H1 (cell line): ENCODE measurements at regions not wholly inside any gene's neighbourhood (a gene's known extent, or its start where the extent isn't known, plus 50 kb on each side); places are given as distances from the start of the nearest gene placed in this dataset.
A peak's percentile ranks its signal among the peaks of the same experiment; 100 is the strongest.

Source experiments
- CTCF ChIA-PET: fragments of 300-600 bp; sonication (Branson Sonifier 250); formaldehyde crosslinking; loops from one replicate; lab custom pipeline; 2021; ENCODE audit not compliant: partially characterized antibody; lab: Charles Lee
- POLR2A ChIA-PET: fragments of 300-600 bp; sonication (Branson Sonifier 250); formaldehyde crosslinking; loops from one replicate; lab custom pipeline; 2021; ENCODE audit warnings: inconsistent platforms; ENCODE audit not compliant: partially characterized antibody; lab: Charles Lee
- DNase-seq, 2 experiments: peaks; one replicate each; pipeline versions ENCODE4 v3.0.0 to v3.0.0-alpha.2; 2010 to 2022; ENCODE audit warnings: low spot score in 2 of 2, low read depth in 1 of 2, mixed read lengths in 1 of 2
- FAIRE-seq: peaks from 2 replicates; lab custom pipeline; 2011; peaks lifted over from hg19 to GRCh38; lab: Jason Lieb, UNC
- H2AFZ ChIP-seq: 2 replicates; pipeline ENCODE4 v1.8.1; 2012; ENCODE audit warnings: low read length, inconsistent platforms
- H2AK5ac ChIP-seq: 2 replicates; pipeline ENCODE4 v1.6.1; 2013; ENCODE audit warnings: low read depth, low read length
- H2BK120ac ChIP-seq: replicated peaks from 2 replicates; pipeline ENCODE3; 2013; ENCODE audit warnings: low read depth, low read length, inconsistent platforms
- H2BK12ac ChIP-seq: 2 replicates; pipeline ENCODE4 v1.6.1; 2013; ENCODE audit warnings: low read depth, low read length
- H2BK15ac ChIP-seq: 2 replicates; pipeline ENCODE4 v1.6.1; 2013; ENCODE audit warnings: low read length
- H2BK20ac ChIP-seq: 2 replicates; pipeline ENCODE4 v1.6.1; 2013; ENCODE audit warnings: low read length
- H2BK5ac ChIP-seq: 2 replicates; pipeline ENCODE4 v1.6.1; 2013; ENCODE audit warnings: low read depth, low read length
- H3K14ac ChIP-seq: 2 replicates; pipeline ENCODE4 v1.6.1; 2013; ENCODE audit warnings: inconsistent platforms; ENCODE audit not compliant: insufficient read length
- H3K18ac ChIP-seq: 2 replicates; pipeline ENCODE4 v1.6.1; 2013; ENCODE audit warnings: low read length; ENCODE audit errors: extremely low read depth
- H3K23ac ChIP-seq: 2 replicates; pipeline ENCODE4 v1.6.1; 2013; ENCODE audit warnings: inconsistent platforms; ENCODE audit not compliant: insufficient read length
- H3K23me2 ChIP-seq: 2 replicates; pipeline ENCODE4 v1.6.1; 2013; ENCODE audit warnings: low read depth, low read length
- H3K27ac ChIP-seq: 2 replicates; pipeline ENCODE4 v1.6.1; 2011; ENCODE audit warnings: low read depth, low read length, inconsistent platforms
- H3K27me3 ChIP-seq, 4 experiments: replicated peaks in 1 of 4; 1 replicate in 1 of 4; 2 replicates in 3 of 4; pipeline versions ENCODE4 v1.6.1 to v1.8.1; 2011 to 2013; ENCODE audit warnings: low read length in 3 of 4, mild to moderate bottlenecking in 3 of 4, inconsistent platforms in 2 of 4, mixed read lengths in 2 of 4, moderate library complexity in 1 of 4; ENCODE audit not compliant: control insufficient read depth in 3 of 4, insufficient read depth in 3 of 4; ENCODE audit errors: extremely low read depth in 1 of 4
- H3K36me3 ChIP-seq, 4 experiments: 2 replicates each; pipeline versions ENCODE4 v1.6.1 to v1.8.1; 2011 to 2013; ENCODE audit warnings: mild to moderate bottlenecking in 4 of 4, low read length in 3 of 4, moderate library complexity in 2 of 4, control low read depth in 1 of 4, inconsistent platforms in 1 of 4; ENCODE audit not compliant: insufficient read depth in 4 of 4, control insufficient read depth in 2 of 4
- H3K4ac ChIP-seq: replicated peaks from 2 replicates; pipeline ENCODE3; 2013; ENCODE audit warnings: low read length, low read depth, mixed read lengths, inconsistent platforms; ENCODE audit not compliant: insufficient read length
- H3K4me1 ChIP-seq, 4 experiments: replicated peaks in 1 of 4; 1 replicate in 1 of 4; 2 replicates in 3 of 4; pipeline versions ENCODE4 v1.6.1 to v1.8.1; 2011 to 2013; ENCODE audit warnings: low read length in 3 of 4, inconsistent platforms in 2 of 4, mixed read lengths in 1 of 4; ENCODE audit not compliant: insufficient read depth in 4 of 4, control insufficient read depth in 3 of 4
- H3K4me2 ChIP-seq, 2 experiments: 2 replicates each; pipeline versions ENCODE4 v1.6.1 to v1.8.1; 2011 to 2013; ENCODE audit warnings: low read depth in 2 of 2, low read length in 2 of 2, control low read depth in 1 of 2, inconsistent platforms in 1 of 2, mild to moderate bottlenecking in 1 of 2; ENCODE audit not compliant: insufficient read depth in 1 of 2
- H3K4me3 ChIP-seq, 4 experiments: fragments of 200-600, 300-600 bp in 1 of 4; sonication (generic), shearing (Covaris generic), sonication (Bioruptor Twin) in 1 of 4; 2 replicates each; pipeline versions ENCODE4 v1.5.1 to v1.8.1; 2011 to 2016; ENCODE audit warnings: low read length in 4 of 4, low read depth in 3 of 4, control low read depth in 2 of 4, inconsistent platforms in 2 of 4, mild to moderate bottlenecking in 2 of 4, mixed read lengths in 1 of 4, moderate library complexity in 1 of 4; ENCODE audit not compliant: insufficient read depth in 2 of 4; ENCODE audit errors: extremely low read depth in 1 of 4
- H3K56ac ChIP-seq: replicated peaks from 2 replicates; pipeline ENCODE3; 2013; ENCODE audit warnings: low read depth, mild to moderate bottlenecking, mixed read lengths, low read length, inconsistent platforms; ENCODE audit not compliant: insufficient read length
- H3K79me1 ChIP-seq: 2 replicates; pipeline ENCODE4 v1.6.1; 2013; ENCODE audit warnings: low read depth, low read length, control low read depth
- H3K79me2 ChIP-seq, 2 experiments: 2 replicates each; pipeline versions ENCODE4 v1.6.1 to v1.8.1; 2012 to 2013; ENCODE audit warnings: low read length in 2 of 2, mild to moderate bottlenecking in 2 of 2, inconsistent platforms in 1 of 2; ENCODE audit not compliant: insufficient read depth in 2 of 2, control insufficient read depth in 1 of 2
- H3K9ac ChIP-seq, 4 experiments: replicated peaks in 1 of 4; 1 replicate in 1 of 4; 2 replicates in 3 of 4; pipeline versions ENCODE4 v1.6.1 to v1.8.1; 2011 to 2013; ENCODE audit warnings: low read depth in 3 of 4, low read length in 3 of 4, control low read depth in 2 of 4, mild to moderate bottlenecking in 2 of 4, moderate library complexity in 2 of 4, inconsistent platforms in 1 of 4; ENCODE audit errors: extremely low read depth in 1 of 4
- H3K9me3 ChIP-seq, 2 experiments: 2 replicates each; pipeline versions ENCODE4 v1.6.1 to v1.8.1; 2012 to 2013; ENCODE audit warnings: mild to moderate bottlenecking in 2 of 2, moderate library complexity in 2 of 2, control low read depth in 1 of 2, inconsistent platforms in 1 of 2, low read depth in 1 of 2, low read length in 1 of 2, mixed read lengths in 1 of 2; ENCODE audit not compliant: insufficient read depth in 2 of 2
- H4K20me1 ChIP-seq, 2 experiments: replicated peaks in 1 of 2; 2 replicates each; pipeline versions ENCODE3 to v1.8.1; 2011 to 2013; ENCODE audit warnings: inconsistent platforms in 2 of 2, low read length in 2 of 2, mild to moderate bottlenecking in 1 of 2; ENCODE audit not compliant: insufficient read depth in 2 of 2, control insufficient read depth in 1 of 2
- H4K5ac ChIP-seq: 2 replicates; pipeline ENCODE4 v1.6.1; 2013; ENCODE audit warnings: low read length, low read depth, mixed read lengths, inconsistent platforms; ENCODE audit not compliant: insufficient read length
- H4K8ac ChIP-seq: 2 replicates; pipeline ENCODE4 v1.8.0; 2013; ENCODE audit warnings: mild to moderate bottlenecking, moderate library complexity, low read length, inconsistent platforms; ENCODE audit not compliant: insufficient read depth; ENCODE audit errors: extremely low read depth
- H4K91ac ChIP-seq: replicated peaks from 2 replicates; pipeline ENCODE3; 2013; ENCODE audit warnings: low read length, mixed read lengths, inconsistent platforms; ENCODE audit not compliant: insufficient read length
- CBX8 ChIP-seq: fragments of 300-800, 300-1000 bp; sonication (generic); IDR thresholded peaks from 2 replicates; pipeline ENCODE4 v1.7.1; 2016; ENCODE audit warnings: low read depth, low read length, borderline replicate concordance
- CHD2 ChIP-seq: IDR thresholded peaks from 2 replicates; pipeline ENCODE4 v1.6.1; 2012; ENCODE audit warnings: low read length, improper control_type of control experiment
- FOSL1 ChIP-seq: IDR thresholded peaks from 2 replicates; pipeline ENCODE4 v1.6.1; 2011; ENCODE audit warnings: mild to moderate bottlenecking, low read depth, low read length, moderate library complexity; ENCODE audit not compliant: insufficient read depth
- MAX ChIP-seq: IDR thresholded peaks from 2 replicates; pipeline ENCODE4 v1.6.1; 2012; ENCODE audit warnings: inconsistent platforms
- NANOG ChIP-seq: IDR thresholded peaks from 2 replicates; pipeline ENCODE4 v1.6.1; 2011; ENCODE audit warnings: low read length, low read depth, mild to moderate bottlenecking, inconsistent platforms; ENCODE audit not compliant: insufficient read depth, poor library complexity, severe bottlenecking
- RNF2 ChIP-seq: fragments of 200-900, 300-1000 bp; sonication (generic); IDR thresholded peaks from 2 replicates; pipeline ENCODE4 v1.7.1; 2016; ENCODE audit warnings: borderline replicate concordance, low read depth, mild to moderate bottlenecking, antibody characterized with exemption, low read length; ENCODE audit not compliant: poor library complexity, severe bottlenecking; ENCODE audit errors: missing control alignments
- SIX5 ChIP-seq: IDR thresholded peaks from 2 replicates; pipeline ENCODE4 v1.6.1; 2011; ENCODE audit warnings: mild to moderate bottlenecking, low read depth, low read length
- YY1 ChIP-seq: IDR thresholded peaks from 2 replicates; pipeline ENCODE4 v1.6.1; 2011; ENCODE audit warnings: low read depth, mild to moderate bottlenecking, low read length
- WGBS, 2 experiments: shearing (Covaris generic) in 1 of 2; methylation state at CpG; one replicate each; pipeline versions ENCODE4 v1.1.6 to v1.1.7; 2013 to 2015; ENCODE audit warnings: low lambda C conversion rate in 2 of 2, mixed read lengths in 2 of 2, inconsistent platforms in 1 of 2, low coverage in 1 of 2, missing lambda C conversion rate in 1 of 2; ENCODE audit not compliant: insufficient replicate concordance in 2 of 2, insufficient coverage in 1 of 2, insufficient read length in 1 of 2; ENCODE audit errors: extremely low coverage in 1 of 2, missing lambda C conversion rate in 1 of 2; 5-methylcytosine and 5-hydroxymethylcytosine counted together

GRCh38 chr6:167669870-167670802, 156.6 kb upstream of the AFDN start:
- FAIRE-seq (no peak), DNase-seq (no peak)
- no peak overlapping the region for H3K18ac ChIP-seq
- no peak overlapping the region for H3K4ac ChIP-seq
- H2AK5ac ChIP-seq, result no peak overlapping the region
- no peak overlapping the region for H4K8ac ChIP-seq
- no peak overlapping the region for H2AFZ ChIP-seq
- H3K9me3 ChIP-seq, result peaks cover 11 to 12% of the 10 kb centered on the region in 2 experiments; a peak in 2 of 4 replicates
- H3K56ac ChIP-seq, result no peak overlapping the region
- no peak overlapping the region for H3K4me2 ChIP-seq
- H3K14ac ChIP-seq, result no peak overlapping the region
- POLR2A ChIA-PET, result interaction anchor here (0.5 to 0.6 kb wide), 3 partner anchors 87 to 357 kb away, joined by 3 to 4 read pairs (median 4); no protein-coding TSS in a partner anchor
- H3K23me2 ChIP-seq, result no peaks in the 10 kb centered on the region
- CTCF ChIA-PET, result interaction anchor here (0.7 to 1.0 kb wide), 2 partner anchors 17 to 322 kb away, joined by 3 read pairs; no protein-coding TSS in a partner anchor
- no peak overlapping the region; the same call in 1 of the 2 replicates for H2BK5ac ChIP-seq
- no peak overlapping the region for H4K91ac ChIP-seq
- H3K36me3 ChIP-seq, result no peaks in the 10 kb centered on the region
- H3K4me3 ChIP-seq, result no peak overlapping the region
- no peaks in the 10 kb centered on the region; a peak in 1 of 7 replicates for H3K27me3 ChIP-seq
- WGBS, 2 experiments, result 90% methylated on average over 26 of the region's 26 CpGs; no CpG with 5 or more reads in 1 of the 2 experiments
- H3K23ac ChIP-seq, result no peak overlapping the region
- no peaks in the 10 kb centered on the region for H3K79me2 ChIP-seq
- no peaks in the 10 kb centered on the region for H4K20me1 ChIP-seq
- peaks cover 0 to 2% (median 0%) of the 10 kb centered on the region in 4 experiments; a peak in 1 of 7 replicates for H3K4me1 ChIP-seq
- 0 out of 2 replicates have a peak overlapping the region, but pooled peaks have one; percentile 1 for H2BK12ac ChIP-seq
- no peak overlapping the region for H2BK120ac ChIP-seq
- H3K27ac ChIP-seq, result no peak overlapping the region
- H2BK20ac ChIP-seq, result no peak overlapping the region
- no peak overlapping the region for H4K5ac ChIP-seq
- no peaks in the 10 kb centered on the region for H3K79me1 ChIP-seq
- no peak overlapping the region for H3K9ac ChIP-seq
- no peak overlapping the region for H2BK15ac ChIP-seq
- TF ChIP-seq CBX8, result no peak
- TF ChIP-seq NANOG, result no peak
- TF ChIP-seq SIX5, result no peak
- TF ChIP-seq MAX, result no peak
- no peak for TF ChIP-seq CHD2
- TF ChIP-seq YY1, result no peak
- no peak for TF ChIP-seq RNF2
- TF ChIP-seq FOSL1, result no peak
